ENCODE measurements at regions not wholly inside any gene's neighbourhood (a gene's known extent, or its start where the extent isn't known, plus 50 kb on each side); places are given as distances from the start of the nearest gene placed in this dataset.

DNA sequence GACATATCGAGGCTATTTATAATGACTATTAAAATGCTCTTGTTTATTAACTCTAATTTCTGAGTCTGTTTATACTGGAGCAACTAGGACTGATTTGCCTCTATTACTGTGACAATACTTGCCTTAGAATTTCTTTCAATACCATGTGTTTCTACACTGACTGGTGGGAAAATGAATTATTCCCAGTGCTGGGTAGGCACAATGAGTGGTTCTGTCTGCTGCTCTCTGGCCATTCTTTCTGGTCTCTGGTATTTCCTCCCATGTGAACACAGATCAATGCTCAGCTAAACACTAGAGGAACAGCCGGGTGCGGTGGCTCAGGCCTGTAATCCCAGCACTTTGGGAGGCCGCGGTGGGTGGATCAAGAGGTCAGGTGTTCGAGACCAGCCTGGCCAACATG lies 390.5 kb downstream of the PRDM2 start:
- DNase-seq = no peak
- peaks cover 2% of the 10 kb centered on the region for H3K9me3 Mint-ChIP-seq (ENCODE audit: unreplicated experiment)
- no peak overlapping the region for H3K27ac Mint-ChIP-seq (ENCODE audit: unreplicated experiment)
- no peaks in the 10 kb centered on the region for H3K27me3 Mint-ChIP-seq (ENCODE audit: unreplicated experiment)
- TF ChIP-seq, protein P1, sequence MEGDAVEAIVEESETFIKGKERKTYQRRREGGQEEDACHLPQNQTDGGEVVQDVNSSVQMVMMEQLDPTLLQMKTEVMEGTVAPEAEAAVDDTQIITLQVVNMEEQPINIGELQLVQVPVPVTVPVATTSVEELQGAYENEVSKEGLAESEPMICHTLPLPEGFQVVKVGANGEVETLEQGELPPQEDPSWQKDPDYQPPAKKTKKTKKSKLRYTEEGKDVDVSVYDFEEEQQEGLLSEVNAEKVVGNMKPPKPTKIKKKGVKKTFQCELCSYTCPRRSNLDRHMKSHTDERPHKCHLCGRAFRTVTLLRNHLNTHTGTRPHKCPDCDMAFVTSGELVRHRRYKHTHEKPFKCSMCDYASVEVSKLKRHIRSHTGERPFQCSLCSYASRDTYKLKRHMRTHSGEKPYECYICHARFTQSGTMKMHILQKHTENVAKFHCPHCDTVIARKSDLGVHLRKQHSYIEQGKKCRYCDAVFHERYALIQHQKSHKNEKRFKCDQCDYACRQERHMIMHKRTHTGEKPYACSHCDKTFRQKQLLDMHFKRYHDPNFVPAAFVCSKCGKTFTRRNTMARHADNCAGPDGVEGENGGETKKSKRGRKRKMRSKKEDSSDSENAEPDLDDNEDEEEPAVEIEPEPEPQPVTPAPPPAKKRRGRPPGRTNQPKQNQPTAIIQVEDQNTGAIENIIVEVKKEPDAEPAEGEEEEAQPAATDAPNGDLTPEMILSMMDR (IDR thresholded peaks at IDR 0.05; ENCODE audit: partially characterized antibody, unreplicated experiment) = no peak
- no peaks in the 10 kb centered on the region for H3K4me1 Mint-ChIP-seq (ENCODE audit: low read depth, unreplicated experiment)
- no peak overlapping the region for H3K4me3 Mint-ChIP-seq (ENCODE audit: unreplicated experiment)
- H3K36me3 Mint-ChIP-seq (ENCODE audit: unreplicated experiment) = peaks cover 5% of the 10 kb centered on the region

DNA sequence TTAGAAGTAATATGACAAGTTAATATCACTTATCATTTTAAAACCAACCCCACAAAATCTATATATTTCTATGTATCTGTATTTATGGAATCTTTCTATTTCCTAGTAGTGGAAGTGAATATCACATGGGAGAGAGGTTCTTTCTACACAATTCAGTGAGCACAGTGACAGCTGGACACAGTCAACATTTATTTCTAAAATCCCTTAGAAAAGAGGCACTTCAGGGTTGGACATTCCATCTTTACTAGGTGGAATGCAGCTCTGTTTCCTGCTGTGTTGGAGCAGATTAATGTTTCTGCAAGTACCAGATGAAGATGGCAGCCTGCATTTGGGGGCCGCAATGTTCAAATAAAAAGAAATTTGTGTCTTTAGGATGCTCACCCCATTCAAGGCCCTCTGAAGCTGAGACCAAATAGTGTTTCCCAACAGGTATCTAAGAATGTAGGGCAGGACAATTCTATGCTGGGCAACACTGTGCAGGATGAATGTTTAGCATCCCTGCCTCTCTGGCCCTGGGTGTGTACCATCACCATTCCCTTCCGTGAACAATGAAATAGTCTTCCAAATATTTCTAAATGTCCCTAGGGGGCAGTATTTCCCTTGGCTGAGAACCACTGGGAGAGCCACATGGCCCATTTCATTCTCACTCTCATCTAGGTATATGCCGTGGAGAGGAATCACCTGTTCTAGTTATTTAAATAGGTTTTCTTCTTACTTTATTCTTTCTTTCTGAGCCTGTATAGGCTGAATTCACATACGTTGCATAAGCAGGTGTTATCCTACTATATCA lies 394.8 kb downstream of the PRDM2 start:
- Mint-ChIP-seq H3K9me3 (ENCODE audit: unreplicated experiment) (peaks cover 2% of the 10 kb centered on the region), H3K27me3 (ENCODE audit: unreplicated experiment) (peaks cover 2% of the 10 kb centered on the region), H3K27ac (ENCODE audit: unreplicated experiment) (no peak overlapping the region), H3K36me3 (ENCODE audit: unreplicated experiment) (peaks cover 5% of the 10 kb centered on the region), H3K4me1 (ENCODE audit: low read depth, unreplicated experiment) (no peaks in the 10 kb centered on the region), H3K4me3 (ENCODE audit: unreplicated experiment) (no peak overlapping the region)
- TF ChIP-seq, protein P1 (IDR thresholded peaks at IDR 0.05; ENCODE audit: partially characterized antibody, unreplicated experiment) = peak; percentile 44
- DNase-seq = no peak

DNA sequence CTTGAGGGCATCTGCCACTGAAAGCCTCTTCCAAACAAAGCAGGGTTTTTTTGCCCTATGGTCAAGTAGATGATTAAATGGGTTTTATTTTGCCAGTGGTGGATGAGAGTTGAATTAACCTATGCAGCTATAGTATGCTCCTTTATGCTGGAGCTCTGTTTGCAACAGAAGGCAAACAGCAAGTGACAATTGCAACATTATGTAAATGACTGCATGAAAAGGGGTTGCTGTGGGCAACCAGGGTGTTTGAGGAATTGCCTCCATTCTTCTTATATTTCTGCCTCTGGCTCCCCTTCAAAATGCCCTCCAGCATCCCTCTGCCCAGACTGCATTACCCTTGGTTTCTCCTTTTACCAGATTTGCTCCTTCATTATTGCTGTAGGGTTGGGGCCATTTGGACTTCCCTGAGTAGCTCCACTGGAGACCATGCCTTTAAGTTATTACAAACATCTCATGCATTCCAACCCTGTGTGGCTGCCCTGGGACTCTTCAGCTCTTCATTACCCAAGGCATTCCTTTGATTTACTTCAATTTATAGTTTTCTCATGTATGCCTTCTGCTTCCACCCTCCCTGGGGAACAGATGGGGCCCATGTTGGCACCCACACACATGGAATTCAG lies 398.4 kb downstream of the PRDM2 start:
- H3K36me3 Mint-ChIP-seq (ENCODE audit: unreplicated experiment) = no peaks in the 10 kb centered on the region
- peaks cover 1% of the 10 kb centered on the region for H3K9me3 Mint-ChIP-seq (ENCODE audit: unreplicated experiment)
- DNase-seq = no peak
- no peak overlapping the region for H3K27ac Mint-ChIP-seq (ENCODE audit: unreplicated experiment)
- no peaks in the 10 kb centered on the region for H3K4me1 Mint-ChIP-seq (ENCODE audit: low read depth, unreplicated experiment)
- no peak overlapping the region for H3K4me3 Mint-ChIP-seq (ENCODE audit: unreplicated experiment)
- peaks cover 2% of the 10 kb centered on the region for H3K27me3 Mint-ChIP-seq (ENCODE audit: unreplicated experiment)
- TF ChIP-seq, protein P1 (IDR thresholded peaks at IDR 0.05; ENCODE audit: partially characterized antibody, unreplicated experiment) = no peak

DNA sequence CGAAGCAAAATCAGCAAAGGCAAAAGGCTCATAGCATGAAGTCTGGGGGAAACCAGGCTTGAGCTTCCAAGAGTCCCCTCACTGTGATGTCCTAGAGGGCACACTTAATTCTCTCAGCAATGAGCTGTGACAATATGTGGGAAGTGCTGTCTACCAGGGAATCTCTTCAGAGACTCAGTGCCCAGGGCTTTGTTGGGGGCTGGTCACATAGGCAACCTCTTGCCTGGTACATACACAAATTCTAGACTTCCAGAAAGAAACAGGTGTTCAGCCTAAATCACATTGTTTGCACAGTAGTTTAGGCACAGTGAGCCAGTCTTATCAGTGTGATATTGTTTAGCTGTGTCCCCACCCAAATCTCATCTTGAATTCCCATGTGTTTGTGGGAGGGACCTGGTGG lies 400.5 kb downstream of the PRDM2 start:
- TF ChIP-seq, protein P1 (IDR thresholded peaks at IDR 0.05; ENCODE audit: partially characterized antibody, unreplicated experiment) = no peak
- Mint-ChIP-seq H3K27ac (ENCODE audit: unreplicated experiment) (no peak overlapping the region), H3K4me1 (ENCODE audit: low read depth, unreplicated experiment) (no peaks in the 10 kb centered on the region), H3K27me3 (ENCODE audit: unreplicated experiment) (peaks cover 2% of the 10 kb centered on the region), H3K4me3 (ENCODE audit: unreplicated experiment) (no peak overlapping the region), H3K36me3 (ENCODE audit: unreplicated experiment) (no peaks in the 10 kb centered on the region), H3K9me3 (ENCODE audit: unreplicated experiment) (peaks cover 1% of the 10 kb centered on the region)
- DNase-seq = no peak

DNA sequence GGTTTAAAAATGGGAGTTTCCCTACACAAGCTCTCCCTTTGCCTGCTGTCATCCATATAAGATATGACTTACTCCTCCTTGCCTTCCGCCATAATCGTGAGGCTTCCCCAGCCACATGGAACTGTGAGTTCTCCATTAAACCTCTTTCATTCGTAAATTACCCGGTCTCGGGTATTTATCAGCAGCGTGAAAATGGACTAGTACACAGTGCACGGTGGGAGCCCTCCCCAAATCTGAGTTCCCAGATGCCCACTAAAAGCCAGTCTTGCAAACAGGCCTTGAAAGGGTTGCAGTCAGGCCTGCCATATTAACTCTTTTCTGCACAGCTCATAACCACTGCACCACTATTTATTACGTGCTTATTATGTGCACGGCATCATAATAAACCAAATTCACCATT lies 400.9 kb downstream of the PRDM2 start:
- Mint-ChIP-seq H3K27ac (ENCODE audit: unreplicated experiment) (no peak overlapping the region), H3K27me3 (ENCODE audit: unreplicated experiment) (peaks cover 2% of the 10 kb centered on the region), H3K9me3 (ENCODE audit: unreplicated experiment) (peaks cover 1% of the 10 kb centered on the region), H3K4me1 (ENCODE audit: low read depth, unreplicated experiment) (no peaks in the 10 kb centered on the region), H3K4me3 (ENCODE audit: unreplicated experiment) (no peak overlapping the region), H3K36me3 (ENCODE audit: unreplicated experiment) (no peaks in the 10 kb centered on the region)
- DNase-seq = no peak
- TF ChIP-seq, protein P1 (IDR thresholded peaks at IDR 0.05; ENCODE audit: partially characterized antibody, unreplicated experiment) = no peak

All from glutamatergic neuron (in vitro differentiated cells).